Hematopoietic multipotent progenitor cell (in vitro differentiated cells): ENCODE measurements at regions not wholly inside any gene's neighbourhood (a gene's known extent, or its start where the extent isn't known, plus 50 kb on each side); places are given as distances from the start of the nearest gene placed in this dataset.
"Not testable (repeated sequence)": the region's sequence is repeated elsewhere in the genome, so short reads cannot be mapped to it uniquely, and the experiment has no call there.

Experiments
- DNase-seq, 3 donors: peaks; one replicate each; pipeline ENCODE4 v3.0.0-alpha.2; 2011 to 2015; ENCODE audit warnings: low read depth in 2 of 3, low spot score in 2 of 3

DNA sequence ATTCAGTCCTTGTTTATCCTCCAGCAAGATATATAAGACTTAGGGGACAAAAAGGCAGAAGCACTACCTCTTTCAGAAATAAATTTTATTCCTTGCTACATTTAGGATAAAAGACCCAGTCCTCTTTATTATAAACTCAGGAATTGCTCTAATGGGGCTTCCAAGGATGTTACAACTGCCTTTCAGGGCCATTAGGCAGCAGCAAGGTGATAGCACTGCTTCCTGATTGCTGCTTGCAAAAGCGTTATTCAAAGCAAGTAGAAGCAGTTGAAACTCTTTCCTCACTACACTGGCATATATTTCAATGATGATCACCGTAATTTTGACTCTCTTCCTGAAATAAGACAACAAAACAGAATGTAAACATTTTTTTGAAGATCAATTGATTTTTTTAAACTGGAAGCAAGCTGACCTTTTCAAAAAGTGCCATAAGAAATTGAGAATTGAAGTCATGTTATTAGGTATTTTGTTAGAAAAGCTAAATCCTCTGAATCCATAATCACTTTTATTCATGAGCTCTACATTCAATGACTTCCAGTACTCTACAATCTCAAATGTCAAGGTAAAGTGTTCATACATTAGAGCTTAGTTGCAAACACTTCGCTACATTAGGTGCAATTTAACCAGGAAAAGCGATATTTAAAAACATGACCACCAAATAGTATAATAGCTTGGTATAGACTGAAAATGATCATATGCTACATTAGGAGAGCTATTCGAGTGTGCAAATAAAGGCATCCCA is 233.4 kb upstream of the SYT10 start:
- no peak for DNase-seq

- no peak for DNase-seq
These were observed 237.2 kb upstream of the SYT10 start for GRCh38 chr12:33676866-33677265.

- no peak for DNase-seq
These were observed 238.8 kb upstream of the SYT10 start for GRCh38 chr12:33678221-33678964.

- no peak for DNase-seq
These were observed 250.9 kb upstream of the SYT10 start for GRCh38 chr12:33690562-33690961.

GRCh38 chr12:33703221-33703620 is 263.6 kb upstream of the SYT10 start:
- no peak for DNase-seq

DNA sequence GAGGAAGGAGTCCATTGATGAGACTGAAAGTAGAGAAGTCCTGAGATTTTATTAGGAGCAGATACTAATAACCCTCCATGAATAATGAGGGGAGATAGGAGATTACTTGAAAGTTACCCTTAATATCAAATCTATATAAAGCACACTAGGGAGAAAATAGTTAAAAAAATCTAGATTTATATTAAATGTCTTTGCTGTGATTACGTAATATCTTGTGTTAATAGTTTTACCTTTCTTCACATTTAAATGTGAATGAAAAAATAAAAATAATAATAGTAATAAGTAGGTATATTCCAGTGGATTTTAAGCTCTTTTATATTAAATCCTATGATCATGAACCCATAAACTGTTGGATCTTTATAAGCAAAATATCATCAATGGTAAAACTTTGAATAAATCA is 267.3 kb upstream of the SYT10 start:
- DNase-seq = no peak

- no peak for DNase-seq
These were observed 269.3 kb upstream of the SYT10 start for GRCh38 chr12:33708935-33709334.

- DNase-seq = no peak
These were observed 270.9 kb upstream of the SYT10 start for GRCh38 chr12:33710548-33710947.

GRCh38 chr12:33718631-33719030 is 279.0 kb upstream of the SYT10 start:
- DNase-seq = no peak

DNA sequence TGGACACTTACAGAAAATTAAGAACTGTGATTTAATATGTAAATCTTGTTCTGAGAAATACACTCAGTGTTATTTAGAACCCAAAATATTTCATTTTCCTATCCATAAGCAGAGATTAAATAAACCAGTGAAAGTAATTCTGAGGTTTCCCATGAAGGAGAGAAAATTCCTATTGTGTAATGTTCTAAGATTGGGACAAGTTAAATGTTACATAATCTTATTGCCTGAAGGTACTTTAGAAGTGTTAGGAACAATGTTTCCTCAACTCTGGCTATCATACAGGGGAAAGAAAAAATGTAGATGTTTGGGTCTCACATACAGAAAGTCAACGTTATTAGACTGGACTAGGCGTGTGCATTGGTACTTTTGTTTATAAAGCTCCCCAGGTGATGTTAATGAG is 281.9 kb upstream of the SYT10 start:
- DNase-seq = no peak

DNA sequence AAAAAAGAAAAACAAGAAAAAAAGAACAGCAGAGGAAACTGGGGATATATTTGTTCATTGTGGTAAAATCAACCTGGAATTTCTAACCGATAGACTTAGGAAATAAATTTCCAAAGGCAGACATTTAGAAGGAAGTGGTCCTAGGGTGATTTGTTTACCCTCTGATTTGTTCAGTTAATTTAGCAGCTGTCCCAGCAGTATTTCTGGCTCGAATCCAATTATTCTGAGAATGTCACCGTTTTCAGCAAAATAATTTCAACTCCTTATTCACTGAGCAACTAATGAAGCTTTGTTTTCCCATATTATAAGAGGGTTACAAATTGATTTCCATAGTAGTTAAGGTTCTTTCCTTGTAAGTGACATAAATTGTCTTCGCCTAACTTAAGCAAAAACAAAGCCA is 285.2 kb upstream of the SYT10 start:
- DNase-seq = no peak

- no peak for DNase-seq
These were observed 287.4 kb upstream of the ALG10 start for GRCh38 chr12:33734871-33735270.

- DNase-seq = no peak
These were observed 269.4 kb upstream of the ALG10 start for GRCh38 chr12:33752854-33753253.

DNA sequence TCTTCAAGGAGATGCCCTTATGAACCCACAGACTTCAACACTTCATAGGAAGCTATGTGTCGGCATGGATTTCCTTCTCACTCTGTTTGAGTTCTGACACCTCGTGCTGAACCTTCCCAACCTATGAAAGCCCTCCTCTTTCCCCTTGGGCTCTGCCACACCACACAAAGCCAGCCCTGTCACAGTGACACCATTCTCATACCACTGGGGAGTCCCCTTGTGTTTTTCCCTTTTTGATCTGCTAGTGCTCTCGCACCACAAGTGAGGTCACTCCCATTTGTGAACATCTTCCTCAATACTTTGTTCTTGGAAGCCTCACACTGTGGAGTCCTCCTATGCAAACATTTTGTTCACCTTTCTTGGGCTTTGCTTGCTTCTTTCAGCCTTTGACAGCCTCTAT is 264.6 kb upstream of the ALG10 start:
- no peak for DNase-seq

DNA sequence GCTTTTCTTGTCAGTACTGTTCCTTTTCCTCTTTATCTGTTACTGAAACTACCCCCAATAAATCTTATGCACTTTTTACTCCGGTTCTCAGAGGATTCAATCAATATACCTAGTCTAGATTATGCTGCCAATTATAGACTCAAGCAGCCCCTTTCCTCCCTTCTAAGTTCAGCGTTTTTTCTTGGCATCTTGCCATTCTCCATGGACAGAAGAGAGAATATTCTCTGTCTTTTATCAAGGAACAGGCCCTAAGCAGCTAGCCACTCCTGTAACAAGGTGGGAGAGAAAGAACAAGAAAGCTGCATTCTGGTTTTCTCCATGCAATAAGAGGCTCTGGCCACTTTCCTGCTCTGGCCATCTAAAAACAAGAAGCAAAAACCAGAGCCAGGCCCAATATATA is 263.0 kb upstream of the ALG10 start:
- no peak for DNase-seq

- no peak for DNase-seq
These were observed 259.0 kb upstream of the ALG10 start for GRCh38 chr12:33763331-33763730.

DNA sequence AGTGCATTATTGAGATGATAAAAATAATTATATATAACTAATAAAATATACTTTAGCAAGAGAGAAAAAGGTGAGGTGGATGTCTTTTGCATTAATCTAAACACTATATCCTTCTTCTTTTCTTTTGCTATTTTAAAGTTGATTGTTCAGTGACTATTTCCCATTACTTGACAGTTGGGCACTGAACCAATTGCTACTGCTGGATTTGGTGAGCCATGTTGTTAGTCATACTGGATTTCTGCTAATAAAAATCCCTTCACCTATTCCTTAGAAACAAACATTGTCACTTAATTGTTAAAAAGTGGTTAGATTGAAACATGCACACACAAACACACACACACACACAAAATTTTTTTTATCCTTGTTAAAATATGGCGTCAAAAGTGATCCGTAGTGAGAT is 251.6 kb upstream of the ALG10 start:
- DNase-seq = no peak

DNA sequence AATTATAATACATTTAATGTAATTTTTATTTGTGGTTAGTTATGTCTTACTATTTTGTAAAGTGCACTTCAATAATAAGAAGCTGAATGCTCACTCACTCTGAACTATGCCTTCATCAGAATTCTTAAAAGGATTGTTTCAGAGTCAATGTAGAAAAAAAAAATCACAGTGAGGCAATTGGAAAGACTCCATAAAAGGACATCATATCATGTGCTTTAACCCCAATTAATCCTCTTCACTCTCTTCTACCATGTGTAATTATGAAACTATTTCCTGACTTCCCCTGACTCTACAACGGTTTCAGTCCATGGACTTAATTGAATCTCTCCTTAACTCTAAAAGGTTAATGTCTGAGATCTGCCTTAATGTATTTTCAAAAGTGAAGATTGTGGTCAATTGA is 250.4 kb upstream of the ALG10 start:
- DNase-seq = no peak

- not testable (repeated sequence) for DNase-seq
These were observed 249.2 kb upstream of the ALG10 start for GRCh38 chr12:33773091-33773490.

- DNase-seq = no peak
These were observed 235.8 kb upstream of the ALG10 start for GRCh38 chr12:33786532-33786931.

- no peak for DNase-seq
These were observed 227.3 kb upstream of the ALG10 start for GRCh38 chr12:33794954-33795353.

DNA sequence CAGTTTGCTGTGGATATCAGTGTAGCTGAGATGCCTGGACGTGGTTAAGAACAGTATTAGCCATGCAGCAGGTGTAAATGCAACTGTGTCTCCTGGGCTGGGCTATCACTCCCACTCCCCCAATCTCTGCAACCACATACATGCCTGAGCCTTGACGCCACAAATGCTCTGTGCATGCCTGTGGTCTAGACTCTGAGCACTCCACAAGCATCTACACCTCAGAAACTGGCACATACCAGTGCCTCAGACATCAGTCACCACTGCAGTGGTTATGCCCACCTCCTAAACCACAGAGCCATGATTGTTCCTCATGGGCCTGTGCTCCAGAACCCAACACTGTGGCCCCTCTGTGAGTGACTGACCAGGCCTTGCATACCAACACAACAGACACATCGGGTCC is 226.8 kb upstream of the ALG10 start:
- DNase-seq = no peak
